SK-N-SH (cell line): ENCODE measurements at regions not wholly inside any gene's neighbourhood (a gene's known extent, or its start where the extent isn't known, plus 50 kb on each side); places are given as distances from the start of the nearest gene placed in this dataset.

Experiments
- CTCF ChIA-PET: fragments of 300-600, 350-600 bp; formaldehyde crosslinking; extraction: SDS; loops from one replicate; lab custom pipeline; 2021; lab: Yijun Ruan, JAX
- POLR2A ChIA-PET: fragments of 350-600 bp; sonication (Branson Sonifier 250); formaldehyde crosslinking; extraction: SDS; loops from one replicate; lab custom pipeline; 2020; ENCODE audit warnings: antibody characterized with exemption, inconsistent platforms; lab: Yijun Ruan, JAX
- DNase-seq: peaks from one replicate; pipeline ENCODE4 v3.0.0; 2012
- H2AFZ ChIP-seq: fragments of 200-600 bp; sonication (generic); 2 replicates; pipeline ENCODE4 v1.8.1; 2016; ENCODE audit warnings: antibody characterized with exemption, mild to moderate bottlenecking, low read depth
- H3F3A ChIP-seq: fragments of 200-600 bp; sonication (generic); replicated peaks from 2 replicates; pipeline ENCODE3; 2016; ENCODE audit warnings: antibody characterized with exemption, mild to moderate bottlenecking; ENCODE audit not compliant: insufficient read depth
- H3K27ac ChIP-seq, 2 experiments: fragments of 200-500 bp in 1 of 2; fragments of 200-600 bp in 1 of 2; sonication (Bioruptor generic) in 1 of 2; sonication (generic), shearing (Covaris generic) in 1 of 2; 2 replicates each; pipeline versions ENCODE4 v1.5.1 to v1.6.1; 2014 to 2016; ENCODE audit warnings: low read depth in 2 of 2, inconsistent platforms in 1 of 2, low read length in 1 of 2, mild to moderate bottlenecking in 1 of 2, mixed read lengths in 1 of 2
- H3K27me3 ChIP-seq: fragments of 200-600 bp; sonication (generic), shearing (Covaris generic); 2 replicates; pipeline ENCODE4 v1.6.1; 2016; ENCODE audit warnings: mixed run types; ENCODE audit not compliant: insufficient read depth
- H3K36me3 ChIP-seq, 2 experiments: fragments of 200-500 bp in 1 of 2; fragments of 200-600 bp in 1 of 2; sonication (Bioruptor generic) in 1 of 2; sonication (generic) in 1 of 2; replicated peaks in 1 of 2; 2 replicates each; pipeline versions ENCODE3 to v1.5.1; 2014 to 2016; ENCODE audit warnings: low read length in 1 of 2, mild to moderate bottlenecking in 1 of 2; ENCODE audit not compliant: insufficient read depth in 2 of 2, control insufficient read depth in 1 of 2
- H3K4me1 ChIP-seq, 2 experiments: fragments of 200-500 bp in 1 of 2; fragments of 200-600 bp in 1 of 2; sonication (Bioruptor generic) in 1 of 2; sonication (generic), shearing (Covaris generic) in 1 of 2; 2 replicates each; pipeline versions ENCODE4 v1.5.1 to v1.6.1; 2014 to 2016; ENCODE audit warnings: low read depth in 1 of 2, low read length in 1 of 2, mixed run types in 1 of 2; ENCODE audit not compliant: insufficient read depth in 2 of 2, control insufficient read depth in 1 of 2
- H3K4me2 ChIP-seq: fragments of 200-600 bp; sonication (generic), shearing (Covaris generic); 2 replicates; pipeline ENCODE4 v1.6.1; 2017; ENCODE audit warnings: mixed run types
- H3K4me3 ChIP-seq, 2 experiments: fragments of 200-500 bp in 1 of 2; fragments of 200-600 bp in 1 of 2; sonication (Bioruptor generic) in 1 of 2; sonication (generic), shearing (Covaris generic) in 1 of 2; 2 replicates each; pipeline versions ENCODE4 v1.5.1 to v1.8.1; 2014 to 2016; ENCODE audit warnings: low read depth in 2 of 2, inconsistent platforms in 1 of 2, low read length in 1 of 2, mild to moderate bottlenecking in 1 of 2, mixed read lengths in 1 of 2, moderate library complexity in 1 of 2
- H3K79me2 ChIP-seq: fragments of 200-600 bp; sonication (generic); 2 replicates; pipeline ENCODE4 v1.8.1; 2017; ENCODE audit warnings: mild to moderate bottlenecking; ENCODE audit not compliant: insufficient read depth
- H3K9ac ChIP-seq: fragments of 200-600 bp; sonication (generic); 2 replicates; pipeline ENCODE4 v1.6.1; 2017; ENCODE audit warnings: mixed run types
- H3K9me2 ChIP-seq: fragments of 200-600 bp; sonication (generic); 2 replicates; pipeline ENCODE4 v1.6.1; 2017; ENCODE audit warnings: mixed run types
- H3K9me3 ChIP-seq: fragments of 200-600 bp; sonication (generic); 2 replicates; pipeline ENCODE4 v1.6.1; 2017; ENCODE audit warnings: mixed run types, mild to moderate bottlenecking, moderate library complexity
- H4K20me1 ChIP-seq: fragments of 200-600 bp; sonication (generic); 2 replicates; pipeline ENCODE4 v1.6.1; 2017; ENCODE audit warnings: mild to moderate bottlenecking, mixed run types; ENCODE audit not compliant: insufficient read depth
- CHD2 ChIP-seq: fragments of 150-350 bp; IDR thresholded peaks from 2 replicates; pipeline ENCODE4 v1.6.1; 2018; ENCODE audit warnings: low read length; ENCODE audit not compliant: partially characterized antibody
- ELF1 ChIP-seq: IDR thresholded peaks from 2 replicates; pipeline ENCODE4 v1.4.0; 2012
- FOSL2 ChIP-seq: IDR thresholded peaks from 2 replicates; pipeline ENCODE4 v1.4.0; 2012; ENCODE audit warnings: low read depth, mild to moderate bottlenecking, moderate library complexity, borderline replicate concordance
- FOXM1 ChIP-seq: IDR thresholded peaks from 2 replicates; pipeline ENCODE4 v1.4.0; 2012; ENCODE audit warnings: low read depth, mild to moderate bottlenecking
- IRF3 ChIP-seq: fragments of 150-350 bp; IDR thresholded peaks from 2 replicates; pipeline ENCODE4 v1.6.1; 2016; ENCODE audit warnings: mild to moderate bottlenecking, low read depth, low read length
- MEF2A ChIP-seq: IDR thresholded peaks from 2 replicates; pipeline ENCODE4 v1.4.0; 2012; ENCODE audit warnings: low read depth, borderline replicate concordance
- NFIC ChIP-seq: IDR thresholded peaks from 2 replicates; pipeline ENCODE4 v1.4.0; 2012; ENCODE audit warnings: borderline replicate concordance
- NRF1 ChIP-seq: IDR thresholded peaks from 2 replicates; pipeline ENCODE4 v1.6.1; 2012; ENCODE audit warnings: low read depth, mild to moderate bottlenecking, low read length
- PBX3 ChIP-seq: IDR thresholded peaks from 2 replicates; pipeline ENCODE4; 2012
- RCOR1 ChIP-seq: fragments of 150-350 bp; IDR thresholded peaks from 2 replicates; pipeline ENCODE4 v1.6.1; 2017; ENCODE audit warnings: antibody characterized with exemption, low read length
- RFX5 ChIP-seq: IDR thresholded peaks from 2 replicates; pipeline ENCODE4 v1.6.1; 2012; ENCODE audit warnings: mild to moderate bottlenecking, improper control_type of control experiment, low read length
- SIN3A ChIP-seq: IDR thresholded peaks from 2 replicates; pipeline ENCODE4 v1.6.1; 2012; ENCODE audit warnings: low read depth, mild to moderate bottlenecking, low read length, moderate library complexity, borderline replicate concordance
- TAF1 ChIP-seq: IDR thresholded peaks from 2 replicates; pipeline ENCODE4 v1.6.1; 2012; ENCODE audit warnings: low read depth, mild to moderate bottlenecking, low read length, moderate library complexity, borderline replicate concordance
- TCF12 ChIP-seq: IDR thresholded peaks from 2 replicates; pipeline ENCODE4 v1.4.0; 2012
- USF2 ChIP-seq: fragments of 150-350 bp; IDR thresholded peaks from 2 replicates; pipeline ENCODE4 v1.6.1; 2017; ENCODE audit warnings: antibody characterized with exemption, low read length, low read depth, borderline replicate concordance
- WGBS: methylation state at CpG from one replicate; pipeline ENCODE4 v1.1.6; 2017; ENCODE audit warnings: low lambda C conversion rate; 5-methylcytosine and 5-hydroxymethylcytosine counted together
- TF ChIP-seq, protein P1 (sequence below): IDR thresholded peaks from 2 replicates; pipeline ENCODE4 v1.6.1; 2012; ENCODE audit warnings: mild to moderate bottlenecking, low read depth, low read length, moderate library complexity

DNA sequence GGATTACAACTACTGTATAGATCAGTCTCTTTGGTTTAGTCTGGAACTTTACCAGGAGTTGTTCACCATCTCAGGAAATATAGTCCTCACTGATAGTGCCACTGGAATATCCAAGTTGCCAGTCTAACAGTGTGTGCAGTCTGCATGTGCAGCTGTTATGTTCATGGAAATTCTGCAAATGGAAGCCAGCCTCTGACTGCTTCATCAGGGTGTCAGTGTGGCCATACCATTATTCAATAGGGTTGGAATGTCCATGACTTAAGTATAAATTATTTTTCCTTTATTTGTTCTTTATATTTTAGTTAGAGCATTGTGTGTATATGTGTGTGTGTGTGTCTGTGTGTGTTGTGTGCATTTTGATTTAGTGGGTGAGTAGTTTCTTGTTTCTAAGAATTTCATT is 51.8 kb downstream of the C11orf96 start:
- H2AFZ ChIP-seq, result no peak overlapping the region
- no peak for DNase-seq
- ChIA-PET CTCF (interaction anchor here (1.0 kb wide), 1 partner anchor 104 kb away, joined by 3 read pairs; no protein-coding TSS in a partner anchor), POLR2A (no interaction called here)
- H3F3A ChIP-seq, result no peaks in the 10 kb centered on the region
- H3K9me3 ChIP-seq, result no peaks in the 10 kb centered on the region
- no peak overlapping the region for H3K4me3 ChIP-seq
- H3K9ac ChIP-seq, result no peak overlapping the region
- no peaks in the 10 kb centered on the region for H3K9me2 ChIP-seq
- TF ChIP-seq SIN3A (no peak), PBX3 (no peak), TCF12 (no peak)
- no peaks in the 10 kb centered on the region for H3K36me3 ChIP-seq
- no peaks in the 10 kb centered on the region for H3K79me2 ChIP-seq
- no peaks in the 10 kb centered on the region for H4K20me1 ChIP-seq
- H3K4me2 ChIP-seq, result no peak overlapping the region
- no peaks in the 10 kb centered on the region for H3K27me3 ChIP-seq
- H3K27ac ChIP-seq, result no peak overlapping the region
- H3K4me1 ChIP-seq, result peaks cover 0 to 30% of the 10 kb centered on the region in 2 experiments; a peak in 1 of 4 replicates

GRCh38 chr11:43996318-43996717 is 51.5 kb upstream of the ACCSL start:
- no peak overlapping the region for H3K4me3 ChIP-seq
- H3K27ac ChIP-seq, result no peak overlapping the region
- no peak for DNase-seq
- no peaks in the 10 kb centered on the region for H3K9me3 ChIP-seq
- no peaks in the 10 kb centered on the region for H3K9me2 ChIP-seq
- POLR2A ChIA-PET, result interaction anchor here (0.7 kb wide), 1 partner anchor 150 kb away, joined by 3 read pairs; no protein-coding TSS in a partner anchor
- no peaks in the 10 kb centered on the region for H3K27me3 ChIP-seq
- H2AFZ ChIP-seq, result no peak overlapping the region
- no peak overlapping the region for H3K4me2 ChIP-seq
- 51% methylated on average over 4 of the region's 4 CpGs for WGBS
- H3K36me3 ChIP-seq, result no peaks in the 10 kb centered on the region
- no peak overlapping the region for H3K9ac ChIP-seq
- H3K4me1 ChIP-seq, result peaks cover 0 to 21% of the 10 kb centered on the region in 2 experiments; a peak in 1 of 4 replicates
- no peaks in the 10 kb centered on the region for H3F3A ChIP-seq
- TF ChIP-seq IRF3, result no peak
- TF ChIP-seq FOSL2, result no peak
- no peak for TF ChIP-seq CHD2
- no peak for TF ChIP-seq TAF1
- TF ChIP-seq RFX5, result no peak
- no peaks in the 10 kb centered on the region for H3K79me2 ChIP-seq
- CTCF ChIA-PET, result interaction anchor here (1.0 kb wide), 1 partner anchor 51 kb away, joined by 4 read pairs; no protein-coding TSS in a partner anchor
- no peaks in the 10 kb centered on the region for H4K20me1 ChIP-seq

- DNase-seq, result no peak
- Histone ChIP-seq H3K9me3 (no peaks in the 10 kb centered on the region), H3K27me3 (no peaks in the 10 kb centered on the region), H3K9me2 (no peaks in the 10 kb centered on the region), H3K9ac (no peak overlapping the region), H3K4me1 (peaks cover 0 to 23% of the 10 kb centered on the region in 2 experiments; a peak in 1 of 4 replicates), H3K4me3 (no peak overlapping the region), H3F3A (no peaks in the 10 kb centered on the region), H3K36me3 (no peaks in the 10 kb centered on the region), H3K79me2 (no peaks in the 10 kb centered on the region), H3K4me2 (no peak overlapping the region), H2AFZ (no peak overlapping the region), H3K27ac (peak overlapping the region in 1 of 2 experiments; percentile 13; a peak in 1 of 4 replicates), H4K20me1 (no peaks in the 10 kb centered on the region)
- no peak for TF ChIP-seq USF2
- TF ChIP-seq MEF2A, result no peak
- no peak for TF ChIP-seq NFIC
- no peak for TF ChIP-seq ELF1
- no peak for TF ChIP-seq NRF1
- TF ChIP-seq RCOR1, result no peak
- TF ChIP-seq, protein P1, sequence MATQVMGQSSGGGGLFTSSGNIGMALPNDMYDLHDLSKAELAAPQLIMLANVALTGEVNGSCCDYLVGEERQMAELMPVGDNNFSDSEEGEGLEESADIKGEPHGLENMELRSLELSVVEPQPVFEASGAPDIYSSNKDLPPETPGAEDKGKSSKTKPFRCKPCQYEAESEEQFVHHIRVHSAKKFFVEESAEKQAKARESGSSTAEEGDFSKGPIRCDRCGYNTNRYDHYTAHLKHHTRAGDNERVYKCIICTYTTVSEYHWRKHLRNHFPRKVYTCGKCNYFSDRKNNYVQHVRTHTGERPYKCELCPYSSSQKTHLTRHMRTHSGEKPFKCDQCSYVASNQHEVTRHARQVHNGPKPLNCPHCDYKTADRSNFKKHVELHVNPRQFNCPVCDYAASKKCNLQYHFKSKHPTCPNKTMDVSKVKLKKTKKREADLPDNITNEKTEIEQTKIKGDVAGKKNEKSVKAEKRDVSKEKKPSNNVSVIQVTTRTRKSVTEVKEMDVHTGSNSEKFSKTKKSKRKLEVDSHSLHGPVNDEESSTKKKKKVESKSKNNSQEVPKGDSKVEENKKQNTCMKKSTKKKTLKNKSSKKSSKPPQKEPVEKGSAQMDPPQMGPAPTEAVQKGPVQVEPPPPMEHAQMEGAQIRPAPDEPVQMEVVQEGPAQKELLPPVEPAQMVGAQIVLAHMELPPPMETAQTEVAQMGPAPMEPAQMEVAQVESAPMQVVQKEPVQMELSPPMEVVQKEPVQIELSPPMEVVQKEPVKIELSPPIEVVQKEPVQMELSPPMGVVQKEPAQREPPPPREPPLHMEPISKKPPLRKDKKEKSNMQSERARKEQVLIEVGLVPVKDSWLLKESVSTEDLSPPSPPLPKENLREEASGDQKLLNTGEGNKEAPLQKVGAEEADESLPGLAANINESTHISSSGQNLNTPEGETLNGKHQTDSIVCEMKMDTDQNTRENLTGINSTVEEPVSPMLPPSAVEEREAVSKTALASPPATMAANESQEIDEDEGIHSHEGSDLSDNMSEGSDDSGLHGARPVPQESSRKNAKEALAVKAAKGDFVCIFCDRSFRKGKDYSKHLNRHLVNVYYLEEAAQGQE, result no peak
- no peak for TF ChIP-seq FOXM1
- POLR2A ChIA-PET, result interaction anchor here (1.0 kb wide), 1 partner anchor 10 kb away, joined by 3 read pairs; no protein-coding TSS in a partner anchor
- 53% methylated on average over 15 of the region's 15 CpGs for WGBS
- CTCF ChIA-PET, result interaction anchor here (0.9 to 1.3 kb wide), 3 partner anchors 40 to 106 kb away, joined by 3 to 4 read pairs (median 4); no protein-coding TSS in a partner anchor
These were observed 50.6 kb upstream of the ACCSL start for GRCh38 chr11:43997022-43997660.
